HG03159 (cell line): ENCODE measurements at regions not wholly inside any gene's neighbourhood (a gene's known extent, or its start where the extent isn't known, plus 50 kb on each side); places are given as distances from the start of the nearest gene placed in this dataset.
"Not testable (repeated sequence)": the region's sequence is repeated elsewhere in the genome, so short reads cannot be mapped to it uniquely, and the experiment has no call there.

Source experiments
- ATAC-seq: cut with Tn5 transposase; IDR thresholded peaks from one replicate; pipeline ENCODE4 v1.9.1; 2021; ENCODE audit warnings: mild to moderate bottlenecking, moderate library complexity; ENCODE audit not compliant: unreplicated experiment

GRCh38 chr13:54248306-54248705 is 1219.7 kb downstream of the OLFM4 start:
- ATAC-seq, result no peak

DNA sequence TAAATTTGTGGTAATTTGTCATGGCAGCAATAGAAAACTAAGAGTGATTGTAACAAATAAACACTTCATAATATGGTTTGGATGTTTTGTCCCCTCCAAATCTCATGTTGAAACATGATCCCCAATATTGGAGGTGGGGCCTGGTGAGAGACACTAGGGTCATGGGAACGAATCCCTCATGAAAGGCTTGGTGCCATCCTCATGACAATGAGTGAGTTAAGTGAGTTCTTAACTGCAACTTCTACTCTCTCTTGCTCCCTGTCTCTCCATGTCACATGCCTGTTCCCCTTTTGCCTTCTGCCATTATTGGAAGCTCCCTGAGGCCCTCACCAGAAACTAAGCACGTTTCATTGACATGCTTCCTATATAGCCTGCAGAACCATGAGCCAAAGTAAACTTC is 1233.2 kb downstream of the OLFM4 start:
- ATAC-seq, result no peak

DNA sequence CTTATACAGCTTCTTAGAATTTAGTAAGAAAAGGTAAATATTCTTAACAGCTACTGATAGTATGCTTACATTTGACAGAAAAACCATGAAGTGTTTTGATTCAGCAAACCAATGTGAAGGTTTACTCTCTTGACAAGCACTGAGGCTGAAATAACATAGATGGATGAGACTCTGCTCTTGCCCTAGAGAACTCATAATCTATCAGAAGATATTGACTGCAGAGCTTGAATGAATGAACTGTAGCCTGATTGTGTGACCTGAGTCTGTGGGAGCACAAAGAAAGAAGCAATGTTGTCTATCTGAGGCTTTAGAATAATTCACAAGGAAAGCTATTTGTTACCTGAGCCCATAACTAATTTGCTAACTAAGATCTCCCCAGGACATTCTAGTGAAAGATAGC is 1235.3 kb downstream of the OLFM4 start:
- ATAC-seq, result no peak

- not testable (repeated sequence) for ATAC-seq
These were observed 1238.6 kb downstream of the OLFM4 start for GRCh38 chr13:54267253-54267668.

DNA sequence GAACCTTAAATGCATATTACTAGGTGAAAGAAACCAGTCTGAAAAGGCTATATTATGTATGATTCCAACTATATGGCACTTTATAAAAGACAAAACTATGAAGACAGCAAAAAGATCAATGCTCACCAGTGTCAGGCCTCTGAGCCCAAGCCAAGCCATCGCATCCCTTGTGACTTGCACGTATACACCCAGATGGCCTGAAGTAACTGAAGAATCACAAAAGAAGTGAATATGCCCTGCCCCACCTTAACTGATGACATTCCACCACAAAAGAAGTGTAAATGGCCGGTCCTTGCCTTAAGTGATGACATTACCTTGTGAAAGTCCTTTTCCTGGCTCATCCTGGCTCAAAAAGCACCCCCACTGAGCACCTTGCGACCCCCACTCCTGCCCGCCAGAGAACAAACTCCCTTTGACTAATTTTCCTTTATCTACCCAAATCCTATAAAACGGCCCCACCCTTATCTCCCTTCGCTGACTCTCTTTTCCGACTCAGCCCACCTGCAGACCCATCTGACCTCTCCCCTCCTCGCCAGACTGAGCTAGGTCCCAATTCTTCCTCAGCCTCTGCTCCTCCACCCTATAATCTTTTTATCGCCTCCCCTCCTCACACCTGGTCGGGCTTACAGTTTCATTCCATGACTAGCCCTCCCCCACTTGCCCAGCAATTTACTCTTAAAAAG is 1239.5 kb downstream of the OLFM4 start:
- ATAC-seq, result not testable (repeated sequence)

DNA sequence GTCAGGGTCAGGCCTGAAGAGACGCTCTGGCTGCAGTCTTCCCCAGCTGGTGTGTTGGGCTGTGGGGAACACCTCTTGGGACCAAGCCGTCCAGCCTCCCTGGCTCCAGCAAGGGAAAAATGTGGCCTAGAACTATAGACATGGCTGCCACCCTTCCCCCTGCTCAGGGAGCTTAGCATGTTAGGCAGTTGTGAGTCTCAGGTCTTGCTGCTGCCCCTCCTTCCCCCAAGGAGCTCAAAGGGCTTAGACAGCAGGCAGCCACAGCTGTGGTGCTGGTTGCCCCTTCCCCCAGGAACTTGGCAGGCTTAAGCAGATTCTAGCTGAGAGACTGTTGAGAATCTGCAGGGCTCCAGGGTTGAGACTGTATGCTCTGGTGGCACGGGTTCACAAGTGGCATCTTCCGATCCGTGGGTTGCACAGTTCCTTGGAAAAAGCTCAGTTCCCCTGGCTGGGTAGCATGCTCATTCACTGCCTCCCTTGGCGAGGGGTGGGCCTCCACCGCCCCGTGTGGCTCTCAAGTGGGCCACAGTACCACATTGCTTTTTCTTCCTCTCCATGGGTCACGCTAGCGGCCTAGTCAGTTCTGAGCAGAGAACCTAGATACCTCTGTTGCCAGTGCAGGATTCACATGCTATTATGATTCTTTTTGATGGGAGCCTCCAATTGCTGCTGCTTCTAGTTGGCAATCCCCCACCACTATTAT is 1258.6 kb downstream of the OLFM4 start:
- ATAC-seq, result no peak

DNA sequence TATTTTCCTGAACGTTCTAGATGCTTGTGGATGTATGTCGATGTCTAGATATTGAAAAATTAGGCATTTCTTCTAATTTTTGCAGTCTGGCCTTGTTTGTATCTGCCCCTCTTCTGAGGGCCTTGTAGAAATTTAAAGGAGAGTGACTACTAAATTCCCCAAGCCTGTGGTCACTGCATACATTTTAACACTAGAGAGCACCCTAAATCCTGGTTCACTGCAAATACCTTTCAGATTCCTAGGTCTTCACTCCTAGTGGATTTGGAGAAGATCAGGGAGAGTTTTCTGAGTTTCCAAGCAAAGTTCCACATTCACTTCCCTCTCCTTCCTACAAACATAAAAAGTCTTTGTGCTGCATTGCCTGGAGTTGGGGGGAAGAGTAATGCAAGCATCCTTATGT is 1272.5 kb downstream of the OLFM4 start:
- ATAC-seq, result no peak

GRCh38 chr13:54305377-54305776 is 1276.8 kb downstream of the OLFM4 start:
- ATAC-seq, result no peak

DNA sequence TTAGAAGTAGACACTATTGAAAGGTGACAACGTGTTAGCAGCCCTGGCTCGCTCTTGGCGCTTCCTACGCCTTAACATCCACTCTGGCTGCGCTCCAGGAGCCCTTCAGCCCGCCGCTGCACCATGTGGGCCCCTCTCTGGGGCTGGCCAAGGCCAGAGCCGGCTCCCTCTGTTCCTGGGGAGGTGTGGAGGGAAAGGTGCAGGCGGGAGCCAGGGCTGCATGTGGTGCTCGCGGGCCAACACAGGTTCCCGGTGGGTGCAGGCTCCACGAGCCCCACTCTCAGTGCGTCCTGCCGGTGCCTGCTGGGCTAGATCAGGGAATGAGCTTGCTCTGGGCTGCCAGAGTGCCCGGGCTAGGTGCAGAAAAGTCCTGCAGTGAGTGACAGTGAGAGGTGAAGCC is 1284.3 kb downstream of the OLFM4 start:
- no peak for ATAC-seq

DNA sequence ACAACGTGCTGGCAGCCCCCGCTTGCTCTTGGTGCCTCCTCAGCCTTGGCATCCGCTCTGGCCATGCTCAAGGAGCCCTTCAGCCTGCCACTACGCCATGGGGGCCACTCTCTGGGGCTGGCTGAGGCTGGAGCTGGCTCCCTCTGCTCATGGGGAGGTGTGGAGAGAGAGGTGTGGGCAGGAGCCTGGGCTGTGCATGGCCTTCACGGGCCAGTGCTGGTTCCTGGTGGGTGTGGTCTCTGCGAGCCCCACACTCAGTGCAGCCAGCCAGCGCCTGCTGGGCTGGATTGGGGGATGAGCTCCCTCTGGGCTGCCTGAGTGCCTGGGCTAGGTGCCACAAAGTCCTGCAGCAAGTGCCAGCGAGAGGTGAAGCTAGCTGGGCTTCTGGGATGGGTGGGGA is 1289.1 kb downstream of the OLFM4 start:
- no peak for ATAC-seq

GRCh38 chr13:54337540-54337939 is 1308.9 kb downstream of the OLFM4 start:
- ATAC-seq, result no peak

DNA sequence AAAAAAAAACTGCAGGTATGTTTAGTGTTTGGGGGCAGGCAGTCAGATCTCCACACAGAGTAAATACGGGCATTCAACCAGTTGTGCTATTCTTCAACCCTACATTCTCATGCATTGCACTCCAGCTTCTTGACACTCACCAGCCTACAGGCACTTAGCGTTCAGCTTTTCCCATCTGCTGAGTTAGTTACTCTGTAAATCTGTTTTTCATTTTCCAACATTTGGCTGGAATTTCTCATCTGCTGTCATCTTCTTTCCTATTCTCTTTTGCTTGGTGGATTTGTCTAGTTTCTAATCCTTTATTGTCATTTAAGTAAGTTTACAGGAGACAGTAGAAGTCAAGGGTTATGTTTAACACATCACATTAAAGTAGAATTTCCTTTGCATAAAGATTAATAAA is 1318.9 kb downstream of the OLFM4 start:
- no peak for ATAC-seq

DNA sequence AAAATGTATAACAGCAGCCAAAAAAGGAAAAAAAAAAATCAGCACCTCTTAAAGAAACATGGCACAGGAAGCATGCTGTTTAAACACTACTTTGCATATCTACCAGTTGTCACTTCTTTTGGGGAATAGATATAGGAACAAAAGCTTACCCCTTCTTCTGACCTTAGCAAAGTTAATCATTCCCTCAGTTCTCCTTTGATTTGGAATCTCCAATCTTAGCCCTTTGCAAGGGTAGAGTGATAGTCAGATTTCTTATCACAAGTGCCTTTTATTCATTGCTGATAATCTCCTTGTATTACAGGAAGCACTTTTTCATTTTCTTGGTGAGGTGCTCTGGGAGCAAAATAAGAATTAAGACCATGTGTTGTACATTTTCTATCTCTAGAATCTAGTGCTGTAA is 1327.6 kb downstream of the OLFM4 start:
- no peak for ATAC-seq

GRCh38 chr13:54356849-54357248 is 1328.2 kb downstream of the OLFM4 start:
- ATAC-seq, result no peak

DNA sequence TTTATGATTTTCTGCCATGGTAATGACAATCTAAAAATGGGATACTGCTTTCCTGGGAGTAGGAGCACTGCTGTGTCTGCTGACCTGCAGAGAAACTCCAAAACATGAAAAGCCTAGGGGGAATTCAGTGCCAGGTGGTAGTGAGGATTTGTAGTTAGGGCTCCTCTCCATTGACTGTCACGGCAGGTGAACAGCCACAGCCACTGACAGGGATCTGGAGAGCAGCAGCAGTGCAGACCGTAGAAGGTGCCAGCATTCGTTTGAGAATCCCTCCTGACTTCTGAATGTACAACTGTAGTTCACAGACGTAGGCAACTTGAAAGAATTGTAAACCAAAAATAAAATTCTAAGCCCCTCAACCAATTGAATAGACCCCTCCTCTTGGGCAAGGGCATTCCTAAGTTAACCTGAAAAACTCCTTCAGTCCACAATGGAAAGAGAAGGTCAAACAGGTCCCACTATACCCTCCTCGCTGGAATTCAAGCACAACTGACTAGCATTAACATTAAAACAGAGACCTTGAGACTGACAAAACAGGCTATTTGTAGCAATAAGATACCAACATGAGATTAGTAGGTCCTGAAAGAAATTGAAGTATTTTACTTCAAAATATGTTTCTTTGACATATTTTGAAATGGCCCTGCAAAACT is 1328.8 kb downstream of the OLFM4 start:
- ATAC-seq, result no peak

- ATAC-seq, result no peak
These were observed 1332.8 kb downstream of the OLFM4 start for GRCh38 chr13:54361460-54361859.

- ATAC-seq, result no peak
These were observed 1338.1 kb downstream of the OLFM4 start for GRCh38 chr13:54366728-54367127.

DNA sequence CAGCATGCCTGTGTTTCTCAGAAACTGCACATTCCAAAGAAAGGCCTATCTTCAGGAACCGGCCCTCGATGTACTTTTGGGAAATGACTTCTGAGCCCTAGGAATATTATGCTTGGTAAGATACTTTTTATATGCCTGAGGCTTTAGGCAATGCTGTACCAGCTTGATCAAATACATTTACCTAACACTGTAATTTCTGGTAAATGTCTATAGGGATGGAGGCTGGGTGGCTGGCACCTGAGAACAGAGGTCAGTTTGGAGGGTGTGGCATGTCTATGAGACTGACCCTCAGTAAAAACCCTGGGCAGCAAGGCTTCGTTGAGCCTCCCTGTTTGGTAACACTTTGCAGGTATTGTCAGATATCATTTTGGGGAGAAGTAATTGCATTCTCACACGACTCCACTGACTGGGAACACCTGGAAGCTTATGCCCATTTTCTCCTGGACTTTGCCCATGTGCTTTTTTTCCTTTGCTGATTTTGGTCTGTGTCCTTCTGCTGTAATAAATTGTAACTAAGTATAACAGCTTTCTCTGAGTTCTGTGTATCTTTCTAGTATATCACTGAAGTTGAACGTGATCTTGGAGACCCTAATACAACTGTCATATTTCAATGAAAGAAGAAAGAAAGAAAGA is 1339.1 kb downstream of the OLFM4 start:
- ATAC-seq, result no peak

- no peak for ATAC-seq
These were observed 1339.8 kb downstream of the OLFM4 start for GRCh38 chr13:54368387-54368786.

- ATAC-seq, result no peak
These were observed 1344.6 kb downstream of the OLFM4 start for GRCh38 chr13:54373211-54373610.

- no peak for ATAC-seq
These were observed 1350.8 kb downstream of the OLFM4 start for GRCh38 chr13:54379461-54379860.

- ATAC-seq, result no peak
These were observed 1355.0 kb downstream of the OLFM4 start for GRCh38 chr13:54383604-54384003.
